CD4-positive, alpha-beta T cell treated with Interleukin-1 beta for 1 hour (primary cell): ENCODE measurements at regions not wholly inside any gene's neighbourhood (a gene's known extent, or its start where the extent isn't known, plus 50 kb on each side); places are given as distances from the start of the nearest gene placed in this dataset.
"Not testable (repeated sequence)": the region's sequence is repeated elsewhere in the genome, so short reads cannot be mapped to it uniquely, and the experiment has no call there.

Experiments used
- DNase-seq, 2 donors: peaks; one replicate each; pipeline ENCODE4 v3.0.0-alpha.2; 2020 to 2022

DNA sequence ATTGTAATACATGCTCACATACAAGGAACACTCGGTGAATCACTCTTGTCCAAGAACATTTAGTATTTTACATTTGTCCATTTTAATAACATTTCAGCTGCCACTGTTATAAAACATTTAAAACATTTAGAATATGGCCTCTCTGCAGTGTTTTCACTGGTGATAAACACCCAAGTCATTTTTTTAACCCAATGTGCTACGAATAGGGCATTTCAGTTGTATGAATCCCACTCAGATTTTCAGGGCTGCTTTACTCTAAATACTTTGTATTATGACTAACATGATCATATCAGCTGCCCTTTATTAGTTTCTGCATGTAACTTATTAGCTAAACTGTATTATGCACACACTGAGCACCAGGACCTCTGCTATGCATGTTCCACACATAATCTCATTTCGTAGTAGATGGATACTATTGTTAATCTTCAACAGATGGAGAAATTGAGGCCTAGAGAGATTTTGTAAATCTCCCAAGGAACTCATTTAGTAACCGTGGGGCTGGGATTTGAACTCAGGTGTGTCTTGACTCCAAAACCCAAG lies 148.6 kb upstream of the CDIN1 start:
- DNase-seq: no peak

GRCh38 chr15:36432161-36432560 lies 147.3 kb upstream of the CDIN1 start:
- DNase-seq: no peak

DNA sequence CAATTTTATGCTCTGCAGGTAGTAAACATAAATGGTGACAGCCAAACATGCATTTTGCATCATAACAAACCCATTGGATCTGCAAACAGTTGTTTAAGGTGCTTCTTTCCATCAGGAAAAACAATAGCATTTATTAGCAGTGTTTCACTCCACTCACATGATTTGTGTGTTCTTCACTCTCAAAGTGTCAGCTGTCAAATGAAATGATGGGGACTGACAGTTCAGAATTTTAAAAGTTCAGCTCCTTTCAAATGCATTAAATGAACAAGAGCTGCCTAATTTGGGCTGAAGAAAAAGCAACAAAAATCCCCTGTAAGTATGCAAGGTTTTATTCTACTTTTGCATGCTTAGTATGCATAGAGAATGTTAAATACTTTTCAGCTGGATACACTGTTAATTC lies 145.2 kb upstream of the CDIN1 start:
- DNase-seq: no peak

DNA sequence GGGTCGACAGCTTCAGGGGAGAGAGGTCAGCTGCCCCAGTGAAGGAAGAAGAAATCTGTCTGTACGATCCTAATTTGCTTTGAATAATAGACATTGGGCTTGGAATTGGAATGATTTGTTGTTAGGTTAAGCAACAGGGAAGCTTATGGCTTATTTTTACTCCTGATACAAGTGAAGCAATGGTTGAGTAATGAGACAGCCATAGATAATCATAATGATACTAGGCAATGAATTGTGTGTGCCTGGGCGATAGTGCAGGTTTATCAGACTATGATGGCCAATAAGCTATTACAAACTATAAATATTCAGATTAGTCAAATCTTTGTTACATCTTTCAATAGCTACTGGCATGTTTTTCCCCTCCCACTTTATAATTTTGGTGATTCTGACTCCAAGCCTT lies 140.9 kb upstream of the CDIN1 start:
- no peak for DNase-seq

DNA sequence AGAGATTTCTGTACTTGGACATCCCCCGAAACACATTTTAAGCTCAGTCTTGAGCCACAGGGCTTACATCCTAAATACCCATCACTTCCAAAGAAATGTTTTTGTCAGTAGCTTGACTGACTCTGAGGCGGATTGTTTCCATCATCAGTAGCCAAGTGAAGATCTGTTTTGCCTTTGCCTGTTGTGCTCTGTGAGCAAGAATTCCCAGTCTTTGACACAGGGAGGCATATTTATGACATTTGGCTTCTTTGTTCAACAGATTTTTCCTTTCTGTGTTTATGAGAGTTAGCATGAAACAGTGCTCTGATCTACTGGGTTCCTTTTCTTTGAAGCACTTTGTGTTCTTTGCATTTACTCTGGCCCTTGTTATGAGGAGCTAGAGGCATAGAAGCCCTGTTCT lies 132.1 kb upstream of the CDIN1 start:
- no peak for DNase-seq

- no peak for DNase-seq
Observed at GRCh38 chr15:36448418-36448817, 131.0 kb upstream of the CDIN1 start.

GRCh38 chr15:36449084-36449661 lies 130.3 kb upstream of the CDIN1 start:
- no peak for DNase-seq

- DNase-seq: no peak
Observed at GRCh38 chr15:36449662-36450145, 129.7 kb upstream of the CDIN1 start.

GRCh38 chr15:36454244-36454643 lies 125.2 kb upstream of the CDIN1 start:
- DNase-seq: not testable (repeated sequence)

DNA sequence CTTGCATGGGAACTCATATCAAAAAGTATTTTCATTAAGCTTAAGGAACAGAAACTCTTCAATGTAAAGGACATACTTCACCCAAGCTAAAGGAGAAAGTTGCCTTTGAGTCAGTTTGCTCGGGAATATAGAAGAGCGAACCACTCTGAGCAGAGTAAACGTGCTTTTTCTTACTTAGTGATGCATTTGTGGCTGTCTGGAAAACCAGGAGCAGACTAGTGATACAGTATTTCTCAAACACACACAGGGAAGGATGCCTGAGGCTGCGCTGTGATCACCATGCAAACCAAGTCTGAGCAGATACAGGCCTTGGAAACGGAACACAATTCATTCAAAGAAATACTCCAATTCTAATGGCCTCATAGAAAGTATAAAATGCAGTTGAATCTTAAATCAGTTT lies 121.0 kb upstream of the CDIN1 start:
- DNase-seq: no peak

- no peak for DNase-seq
Observed at GRCh38 chr15:36465304-36465703, 114.1 kb upstream of the CDIN1 start.

DNA sequence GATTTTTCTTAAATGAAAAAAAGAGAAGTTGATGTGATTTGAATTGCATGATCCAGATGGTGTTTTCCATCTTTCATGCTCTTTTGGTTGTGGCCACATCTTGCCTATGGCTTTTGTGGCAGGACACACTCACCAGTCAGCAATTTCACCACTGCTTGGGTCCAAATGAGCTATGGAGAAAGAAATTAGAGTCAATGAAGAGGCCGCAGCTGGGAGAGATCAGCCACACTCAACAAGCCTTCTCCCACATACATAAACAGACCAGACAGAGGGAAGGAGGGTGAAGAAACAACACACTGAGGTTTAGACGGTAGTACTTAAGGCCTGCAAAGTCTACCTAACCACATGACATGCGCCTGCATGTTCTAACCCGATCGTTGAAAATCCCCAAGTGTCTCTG lies 110.7 kb upstream of the CDIN1 start:
- no peak for DNase-seq

DNA sequence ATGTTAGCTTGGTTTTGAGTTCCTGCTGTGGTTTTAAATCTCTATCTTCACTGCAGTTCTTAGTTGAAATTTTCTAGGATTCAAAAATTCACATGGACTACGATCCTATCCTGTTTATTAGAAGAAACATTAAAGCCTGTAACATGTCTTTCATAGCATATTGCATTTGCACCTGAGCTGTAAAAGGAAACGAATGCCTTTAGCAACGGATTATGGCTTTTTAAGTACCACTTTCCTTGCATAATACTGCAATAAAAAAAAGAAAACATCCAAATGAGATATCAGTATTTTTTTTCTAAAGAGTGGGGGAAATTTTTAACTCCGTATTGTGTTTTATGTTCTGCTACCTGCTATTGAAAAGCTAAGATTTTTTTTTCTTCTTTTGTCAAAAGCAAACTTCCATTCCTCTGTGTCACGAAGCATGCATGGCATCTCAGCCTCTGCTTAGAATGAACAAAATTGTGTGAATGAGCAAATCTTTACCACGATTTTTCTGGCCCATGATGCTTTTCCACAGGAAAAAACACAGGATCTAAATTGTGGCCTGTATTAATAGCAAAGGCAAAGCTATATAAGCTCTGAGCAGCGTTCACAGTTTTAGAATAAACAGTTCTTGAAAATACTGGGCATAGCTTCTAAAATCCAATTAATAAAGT lies 110.0 kb upstream of the CDIN1 start:
- no peak for DNase-seq

DNA sequence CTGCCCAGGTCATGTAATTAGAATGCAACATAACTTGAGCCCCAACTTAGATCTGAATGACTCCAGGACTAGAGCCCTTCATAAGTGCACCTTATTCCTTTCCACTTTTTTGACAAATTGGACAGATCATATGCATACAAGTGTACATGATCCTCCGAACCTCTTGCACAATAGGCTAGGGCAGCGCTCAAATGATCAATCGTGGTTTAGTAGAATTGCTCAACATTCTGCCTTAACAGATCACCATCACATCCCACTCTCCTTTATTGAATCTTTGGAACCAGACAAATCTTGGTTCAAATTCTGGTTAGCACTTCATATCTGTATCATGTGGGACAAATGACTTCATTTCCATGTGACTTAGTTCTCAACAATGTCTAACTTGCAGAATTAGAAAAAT lies 106.8 kb upstream of the CDIN1 start:
- DNase-seq: no peak

DNA sequence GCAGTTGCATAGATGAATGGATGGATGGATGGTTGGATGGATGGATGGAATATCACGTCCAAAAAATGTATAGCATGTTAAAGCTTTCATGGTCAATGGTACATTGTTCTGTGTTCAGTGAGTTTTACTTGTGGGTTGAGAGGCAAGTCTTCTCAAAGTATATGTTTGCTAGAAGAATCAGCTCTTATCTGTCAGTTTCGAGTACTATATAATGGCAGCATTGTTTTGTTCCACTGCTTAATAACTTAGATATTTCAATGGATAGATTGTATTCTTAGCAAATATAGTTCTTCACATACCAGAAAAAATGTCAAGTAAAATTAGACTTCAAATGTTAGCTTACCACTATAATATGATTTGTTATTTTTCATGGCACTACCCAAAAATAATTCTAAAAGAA lies 100.9 kb upstream of the CDIN1 start:
- no peak for DNase-seq

- DNase-seq: no peak
Observed at GRCh38 chr15:36479200-36479896, 100.1 kb upstream of the CDIN1 start.

- DNase-seq: no peak
Observed at GRCh38 chr15:36481156-36481555, 98.3 kb upstream of the CDIN1 start.

GRCh38 chr15:36483409-36483808 lies 96.0 kb upstream of the CDIN1 start:
- no peak for DNase-seq

DNA sequence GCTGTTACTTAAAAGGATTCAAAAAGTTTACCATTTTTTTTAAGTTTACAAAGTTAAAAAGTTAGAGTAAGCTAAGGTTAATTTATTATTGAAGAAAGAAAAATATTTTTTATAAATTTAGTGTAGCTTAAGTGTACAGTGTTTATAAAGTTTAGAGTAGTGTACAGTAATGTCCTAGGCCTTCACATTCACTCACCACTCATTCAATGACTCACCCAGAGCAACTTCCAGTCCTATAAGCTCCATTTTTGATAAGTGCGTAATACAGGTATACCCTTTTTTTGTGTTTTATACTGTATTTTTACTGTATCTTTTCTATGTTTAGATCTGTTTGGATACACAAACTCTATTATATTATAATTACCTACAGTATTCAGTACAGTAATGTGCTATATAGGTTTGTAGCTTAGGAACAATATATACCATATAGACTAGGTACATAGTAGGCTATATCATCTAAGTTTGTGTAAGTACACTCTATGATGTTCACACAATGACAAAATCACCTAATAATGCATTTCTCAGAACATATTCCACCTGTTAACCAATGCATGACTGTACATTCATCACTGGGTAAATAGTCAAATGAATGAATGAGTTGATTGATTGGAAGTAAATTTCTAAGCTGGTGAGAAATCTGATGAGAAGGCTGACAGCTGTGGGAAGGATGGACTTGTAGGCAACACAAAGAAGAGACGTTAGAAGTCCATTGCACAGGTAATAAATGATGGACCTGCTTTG lies 95.2 kb upstream of the CDIN1 start:
- no peak for DNase-seq

DNA sequence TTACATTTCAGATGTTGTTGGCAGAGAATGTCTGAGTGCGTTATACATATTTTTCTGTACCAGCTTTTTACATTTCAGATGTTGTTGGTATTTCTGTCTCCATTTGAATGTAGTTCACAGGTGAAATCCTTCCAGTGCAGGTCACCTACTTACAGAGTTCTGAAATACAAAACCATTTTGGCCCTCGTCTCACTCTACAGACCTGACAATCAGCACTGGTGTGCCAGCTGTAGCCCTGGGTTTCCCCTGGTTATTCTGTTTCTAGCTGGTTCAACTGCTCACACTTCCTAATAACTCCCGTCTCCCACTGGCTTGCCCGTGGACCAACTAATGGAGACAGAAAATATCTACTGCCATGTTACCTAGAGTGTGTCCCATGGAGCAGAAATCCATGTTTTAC lies 87.5 kb upstream of the CDIN1 start:
- no peak for DNase-seq

- no peak for DNase-seq
Observed at GRCh38 chr15:36495456-36495991, 83.9 kb upstream of the CDIN1 start.

DNA sequence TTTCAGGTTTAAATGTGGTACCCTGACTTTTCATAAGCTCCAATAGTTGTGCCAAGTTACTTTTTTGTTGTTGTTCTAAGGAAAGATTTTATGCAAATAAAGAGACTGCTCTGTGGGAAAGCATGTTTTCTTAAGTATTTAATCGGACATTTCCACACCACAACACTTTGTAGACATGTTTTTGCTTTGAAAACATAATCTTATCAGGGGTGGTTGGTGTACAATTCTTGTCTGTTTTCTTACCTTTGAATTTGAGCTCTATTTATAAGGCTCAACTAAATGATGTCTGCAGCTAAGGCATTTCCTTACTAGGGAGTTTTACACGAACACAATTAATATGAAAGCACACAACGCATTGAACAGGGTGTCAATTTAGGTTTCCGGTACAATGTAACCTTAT lies 81.5 kb upstream of the CDIN1 start:
- DNase-seq: no peak

- DNase-seq: no peak
Observed at GRCh38 chr15:36498401-36498800, 81.0 kb upstream of the CDIN1 start.
